ENCODE measurements at regions not wholly inside any gene's neighbourhood (a gene's known extent, or its start where the extent isn't known, plus 50 kb on each side); places are given as distances from the start of the nearest gene placed in this dataset. TPM values are rescaled to one million over a fixed set of nuclear protein-coding genes. Genes with fewer than 3 reads are reported as not detected.

- Histone ChIP-seq H3K4me2 (ENCODE audit: low read depth, low read length, poor library complexity, severe bottlenecking) (no peak overlapping the region), H4K20me1 (ENCODE audit: insufficient read depth, low read depth, low read length) (no peaks in the 10 kb centered on the region), H3K9ac (ENCODE audit: low read length) (no peak overlapping the region), H3K9me2 (replicated peaks; ENCODE audit: insufficient read depth, low read length) (no peaks in the 10 kb centered on the region), H3K4me3 (ENCODE audit: low read length) (no peak overlapping the region), H3K36me3 (ENCODE audit: insufficient read depth, low read length) (no peaks in the 10 kb centered on the region), H3K27ac (ENCODE audit: low read length) (no peak overlapping the region), H2AFZ (ENCODE audit: low read length) (no peak overlapping the region), H3K9me3 (ENCODE audit: low read length) (no peaks in the 10 kb centered on the region), H3K27me3 (ENCODE audit: low read length) (no peaks in the 10 kb centered on the region), H3K79me2 (ENCODE audit: low read length) (no peaks in the 10 kb centered on the region), H3K4me1 (ENCODE audit: low read length) (no peaks in the 10 kb centered on the region)
- DNase-seq: no peak
These were observed 61.2 kb upstream of the MIR17HG start for GRCh38 chr13:91286317-91286716.

GRCh38 chr13:91291078-91291477 is 56.4 kb upstream of the MIR17HG start:
- no peak overlapping the region for H3K27ac ChIP-seq (ENCODE audit: low read length)
- DNase-seq: no peak
- no peaks in the 10 kb centered on the region for H3K27me3 ChIP-seq (ENCODE audit: low read length)
- H3K9me3 ChIP-seq (ENCODE audit: low read length): no peaks in the 10 kb centered on the region
- H3K4me3 ChIP-seq (ENCODE audit: low read length): no peak overlapping the region
- H3K79me2 ChIP-seq (ENCODE audit: low read length): no peaks in the 10 kb centered on the region
- no peak overlapping the region for H3K9ac ChIP-seq (ENCODE audit: low read length)
- H3K4me2 ChIP-seq (ENCODE audit: low read depth, low read length, poor library complexity, severe bottlenecking): no peak overlapping the region
- no peaks in the 10 kb centered on the region for H4K20me1 ChIP-seq (ENCODE audit: insufficient read depth, low read depth, low read length)
- H3K4me1 ChIP-seq (ENCODE audit: low read length): no peaks in the 10 kb centered on the region
- H2AFZ ChIP-seq (ENCODE audit: low read length): no peak overlapping the region
- H3K36me3 ChIP-seq (ENCODE audit: insufficient read depth, low read length): no peaks in the 10 kb centered on the region
- no peaks in the 10 kb centered on the region for H3K9me2 ChIP-seq (replicated peaks; ENCODE audit: insufficient read depth, low read length)

GRCh38 chr13:91292630-91293221 is 54.8 kb upstream of the MIR17HG start:
- Histone ChIP-seq H3K4me2 (ENCODE audit: low read depth, low read length, poor library complexity, severe bottlenecking) (no peak overlapping the region), H3K9me2 (replicated peaks; ENCODE audit: insufficient read depth, low read length) (no peaks in the 10 kb centered on the region), H3K9me3 (ENCODE audit: low read length) (no peaks in the 10 kb centered on the region), H3K27ac (ENCODE audit: low read length) (no peak overlapping the region), H3K79me2 (ENCODE audit: low read length) (no peaks in the 10 kb centered on the region), H3K27me3 (ENCODE audit: low read length) (no peaks in the 10 kb centered on the region), H3K4me3 (ENCODE audit: low read length) (no peak overlapping the region), H3K4me1 (ENCODE audit: low read length) (no peaks in the 10 kb centered on the region), H4K20me1 (ENCODE audit: insufficient read depth, low read depth, low read length) (no peaks in the 10 kb centered on the region), H3K9ac (ENCODE audit: low read length) (no peak overlapping the region), H2AFZ (ENCODE audit: low read length) (no peak overlapping the region), H3K36me3 (ENCODE audit: insufficient read depth, low read length) (no peaks in the 10 kb centered on the region)
- DNase-seq: no peak

- Histone ChIP-seq H3K27ac (ENCODE audit: low read length) (no peak overlapping the region), H3K9me2 (replicated peaks; ENCODE audit: insufficient read depth, low read length) (no peaks in the 10 kb centered on the region), H3K36me3 (ENCODE audit: insufficient read depth, low read length) (no peaks in the 10 kb centered on the region), H3K79me2 (ENCODE audit: low read length) (no peaks in the 10 kb centered on the region), H3K9me3 (ENCODE audit: low read length) (no peaks in the 10 kb centered on the region), H3K4me3 (ENCODE audit: low read length) (no peak overlapping the region), H3K27me3 (ENCODE audit: low read length) (no peaks in the 10 kb centered on the region), H3K4me1 (ENCODE audit: low read length) (no peaks in the 10 kb centered on the region), H2AFZ (ENCODE audit: low read length) (no peak overlapping the region), H4K20me1 (ENCODE audit: insufficient read depth, low read depth, low read length) (no peaks in the 10 kb centered on the region), H3K4me2 (ENCODE audit: low read depth, low read length, poor library complexity, severe bottlenecking) (no peak overlapping the region), H3K9ac (ENCODE audit: low read length) (no peak overlapping the region)
- no peak for DNase-seq
These were observed 51.6 kb upstream of the MIR17HG start for GRCh38 chr13:91295712-91296410.

GRCh38 chr13:91297503-91297902 is 50.0 kb upstream of the MIR17HG start:
- Histone ChIP-seq H3K36me3 (ENCODE audit: insufficient read depth, low read length) (no peaks in the 10 kb centered on the region), H3K27ac (ENCODE audit: low read length) (no peak overlapping the region), H3K9me2 (replicated peaks; ENCODE audit: insufficient read depth, low read length) (no peaks in the 10 kb centered on the region), H3K27me3 (ENCODE audit: low read length) (no peaks in the 10 kb centered on the region), H4K20me1 (ENCODE audit: insufficient read depth, low read depth, low read length) (no peaks in the 10 kb centered on the region), H3K4me3 (ENCODE audit: low read length) (no peak overlapping the region), H2AFZ (ENCODE audit: low read length) (no peak overlapping the region), H3K9ac (ENCODE audit: low read length) (no peak overlapping the region), H3K9me3 (ENCODE audit: low read length) (no peaks in the 10 kb centered on the region), H3K4me1 (ENCODE audit: low read length) (no peaks in the 10 kb centered on the region), H3K79me2 (ENCODE audit: low read length) (no peaks in the 10 kb centered on the region), H3K4me2 (ENCODE audit: low read depth, low read length, poor library complexity, severe bottlenecking) (no peak overlapping the region)
- no peak for DNase-seq

Small RNA genes in the stretch of these regions (small RNA-seq; reads per million reads assigned to genes)
- gene AL445647.2 (not detected), gene BRK1P2 (not detected), gene RF00212 (not detected), gene RNA5SP34 (not detected), gene RNU6-75P (not detected)
